Activated CD4-positive, alpha-beta T cell treated with anti-CD3 and anti-CD28 coated beads for 24 hours (primary cell): ENCODE measurements at regions not wholly inside any gene's neighbourhood (a gene's known extent, or its start where the extent isn't known, plus 50 kb on each side); places are given as distances from the start of the nearest gene placed in this dataset.

Source experiments
- DNase-seq, 2 donors: peaks; one replicate each; pipeline ENCODE4 v3.0.0-alpha.2; 2020; ENCODE audit warnings: low read depth in 2 of 2

- no peak for DNase-seq
Measured at GRCh38 chr5:74232276-74232675, 408.3 kb downstream of the ENC1 start.

- DNase-seq, result no peak
Measured at GRCh38 chr5:74231697-74232096, 408.8 kb downstream of the ENC1 start.

- DNase-seq, result no peak
Measured at GRCh38 chr5:74226716-74227485, 413.6 kb downstream of the ENC1 start.

GRCh38 chr5:74225587-74225986, 414.9 kb downstream of the ENC1 start:
- no peak for DNase-seq

GRCh38 chr5:74224331-74224730, 416.2 kb downstream of the ENC1 start:
- no peak for DNase-seq

- DNase-seq, result no peak
Measured at GRCh38 chr5:74222806-74223205, 417.7 kb downstream of the ENC1 start.

- no peak for DNase-seq
Measured at GRCh38 chr5:74221413-74221812, 419.1 kb downstream of the ENC1 start.

- DNase-seq, result no peak
Measured at GRCh38 chr5:74216012-74216411, 424.5 kb downstream of the ENC1 start.

GRCh38 chr5:74212336-74212735, 428.2 kb downstream of the ENC1 start:
- no peak for DNase-seq

- no peak for DNase-seq
Measured at GRCh38 chr5:74209571-74209970, 431.0 kb downstream of the ENC1 start.

GRCh38 chr5:74206579-74207550, 433.7 kb downstream of the ENC1 start:
- no peak for DNase-seq

- DNase-seq, result no peak
Measured at GRCh38 chr5:74205767-74206578, 434.6 kb downstream of the ENC1 start.

GRCh38 chr5:74201334-74202081, 439.0 kb downstream of the ENC1 start:
- DNase-seq, result no peak

- DNase-seq, result no peak
Measured at GRCh38 chr5:74200560-74200959, 440.0 kb downstream of the ENC1 start.

- DNase-seq, result no peak
Measured at GRCh38 chr5:74199436-74200210, 440.9 kb downstream of the ENC1 start.

GRCh38 chr5:74199005-74199404, 441.5 kb downstream of the ENC1 start:
- DNase-seq, result no peak

GRCh38 chr5:74198156-74198555, 442.4 kb downstream of the ENC1 start:
- no peak for DNase-seq

GRCh38 chr5:74196233-74196632, 444.3 kb downstream of the ENC1 start:
- DNase-seq, result no peak

GRCh38 chr5:74194196-74194595, 446.3 kb downstream of the ENC1 start:
- no peak for DNase-seq

GRCh38 chr5:74192606-74193299, 447.8 kb downstream of the ENC1 start:
- DNase-seq, result no peak
